Breast epithelium (tissue), 3 donors: ENCODE measurements at regions not wholly inside any gene's neighbourhood (a gene's known extent, or its start where the extent isn't known, plus 50 kb on each side); places are given as distances from the start of the nearest gene placed in this dataset.

ENCODE experiments used
- POLR2AphosphoS5 ChIP-seq, 3 donors: sonication (generic); formaldehyde crosslinking; IDR thresholded peaks; one replicate each; pipeline ENCODE4 v1.6.1; 2017; ENCODE audit warnings: antibody characterized with exemption in 3 of 3
- TF ChIP-seq, protein P1 (sequence below), 3 donors: fragments of 450-650 bp; IDR thresholded peaks; one replicate each; pipeline ENCODE4 v1.5.1; 2016 to 2017; ENCODE audit warnings: antibody characterized with exemption in 3 of 3, mild to moderate bottlenecking in 3 of 3, moderate library complexity in 3 of 3

DNA sequence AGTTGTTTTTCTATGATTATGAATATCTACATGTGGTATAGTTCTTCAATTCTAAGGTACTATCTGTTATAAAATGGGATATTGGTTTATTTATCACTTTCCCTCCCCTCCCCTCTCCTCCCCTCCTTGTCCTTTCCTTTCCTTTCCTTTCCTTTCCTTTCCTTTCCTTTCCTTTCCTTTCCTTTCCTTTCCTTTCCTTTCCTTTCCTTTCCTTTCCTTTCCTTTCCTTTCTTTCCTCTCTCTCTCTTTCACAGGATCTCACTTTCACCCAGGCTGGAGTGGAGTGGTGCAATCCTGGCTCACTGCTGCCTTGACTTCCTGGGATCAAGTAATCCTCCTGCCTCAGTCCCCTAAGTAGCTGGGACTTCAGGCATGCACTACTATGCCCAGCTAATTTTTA is 466.8 kb downstream of the DMAC1 start:
- TF ChIP-seq, protein P1, sequence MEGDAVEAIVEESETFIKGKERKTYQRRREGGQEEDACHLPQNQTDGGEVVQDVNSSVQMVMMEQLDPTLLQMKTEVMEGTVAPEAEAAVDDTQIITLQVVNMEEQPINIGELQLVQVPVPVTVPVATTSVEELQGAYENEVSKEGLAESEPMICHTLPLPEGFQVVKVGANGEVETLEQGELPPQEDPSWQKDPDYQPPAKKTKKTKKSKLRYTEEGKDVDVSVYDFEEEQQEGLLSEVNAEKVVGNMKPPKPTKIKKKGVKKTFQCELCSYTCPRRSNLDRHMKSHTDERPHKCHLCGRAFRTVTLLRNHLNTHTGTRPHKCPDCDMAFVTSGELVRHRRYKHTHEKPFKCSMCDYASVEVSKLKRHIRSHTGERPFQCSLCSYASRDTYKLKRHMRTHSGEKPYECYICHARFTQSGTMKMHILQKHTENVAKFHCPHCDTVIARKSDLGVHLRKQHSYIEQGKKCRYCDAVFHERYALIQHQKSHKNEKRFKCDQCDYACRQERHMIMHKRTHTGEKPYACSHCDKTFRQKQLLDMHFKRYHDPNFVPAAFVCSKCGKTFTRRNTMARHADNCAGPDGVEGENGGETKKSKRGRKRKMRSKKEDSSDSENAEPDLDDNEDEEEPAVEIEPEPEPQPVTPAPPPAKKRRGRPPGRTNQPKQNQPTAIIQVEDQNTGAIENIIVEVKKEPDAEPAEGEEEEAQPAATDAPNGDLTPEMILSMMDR (IDR thresholded peaks at IDR 0.05) = no peak
- no peak for TF ChIP-seq POLR2AphosphoS5 (IDR thresholded peaks at IDR 0.05)
